Stimulated activated naive CD4-positive, alpha-beta T cell treated with Interleukin-2 at 50 U/mL for 16 hours (primary cell): ENCODE measurements at regions not wholly inside any gene's neighbourhood (a gene's known extent, or its start where the extent isn't known, plus 50 kb on each side); places are given as distances from the start of the nearest gene placed in this dataset.

Experiments
- DNase-seq: peaks from one replicate; lab custom pipeline; 2025; lab: John Stamatoyannopoulos, UW

- DNase-seq: no peak
Observed at GRCh38 chr6:14713008-14713960, 532.6 kb upstream of the JARID2 start.

DNA sequence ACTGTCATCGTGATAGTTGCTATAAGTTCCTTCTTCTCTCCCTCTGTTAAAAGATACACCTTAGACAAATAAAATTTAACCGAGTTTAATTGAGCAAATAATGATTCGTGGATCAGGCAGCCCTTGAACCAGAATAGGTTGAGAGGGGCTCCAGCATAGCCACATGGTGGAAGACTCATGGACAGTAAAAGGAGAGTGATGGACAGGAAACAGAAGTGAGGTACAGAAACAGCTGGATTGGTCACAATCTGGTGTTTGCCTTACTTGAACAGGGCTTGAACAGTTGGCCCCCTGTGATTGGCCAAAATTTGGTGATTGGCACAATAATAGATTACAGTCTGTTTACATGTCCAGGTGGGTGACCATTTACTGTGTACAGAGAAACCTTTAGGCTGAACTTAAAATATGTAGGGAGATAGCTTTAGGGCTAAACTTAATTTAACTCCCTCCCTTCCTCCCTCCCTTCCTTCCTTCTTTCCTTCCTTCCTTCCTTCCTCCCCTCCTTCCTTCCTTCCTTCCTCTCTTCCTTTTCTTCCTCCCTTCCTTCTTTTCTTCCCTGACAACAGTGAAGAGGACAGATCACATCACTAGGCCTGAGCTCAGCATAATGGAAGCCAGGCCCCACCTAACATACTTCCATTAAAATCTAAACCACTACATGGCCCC is 531.8 kb upstream of the JARID2 start:
- no peak for DNase-seq

DNA sequence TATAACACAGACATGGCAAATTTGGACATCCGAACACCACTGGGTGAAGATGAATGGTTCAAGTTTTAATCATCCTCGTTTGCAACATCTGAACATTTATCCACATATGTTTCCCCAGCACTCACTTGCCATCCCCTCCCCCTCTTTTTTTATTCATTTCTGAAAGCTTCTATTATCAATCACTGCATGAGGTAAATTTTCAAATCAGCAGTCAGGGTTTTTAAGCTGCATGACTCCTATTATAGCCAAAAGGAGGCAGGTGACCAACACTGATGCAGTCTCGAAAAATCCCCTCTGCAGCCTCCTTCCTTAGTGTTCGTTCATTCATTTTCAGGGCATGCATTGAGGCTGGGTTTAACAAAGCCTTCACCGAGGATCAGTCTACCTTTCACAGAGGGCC is 530.8 kb upstream of the JARID2 start:
- DNase-seq: no peak

- DNase-seq: no peak
Observed at GRCh38 chr6:14716499-14717146, 529.2 kb upstream of the JARID2 start.

GRCh38 chr6:14717307-14717706 is 528.6 kb upstream of the JARID2 start:
- no peak for DNase-seq

- DNase-seq: no peak
Observed at GRCh38 chr6:14718861-14719260, 527.0 kb upstream of the JARID2 start.

DNA sequence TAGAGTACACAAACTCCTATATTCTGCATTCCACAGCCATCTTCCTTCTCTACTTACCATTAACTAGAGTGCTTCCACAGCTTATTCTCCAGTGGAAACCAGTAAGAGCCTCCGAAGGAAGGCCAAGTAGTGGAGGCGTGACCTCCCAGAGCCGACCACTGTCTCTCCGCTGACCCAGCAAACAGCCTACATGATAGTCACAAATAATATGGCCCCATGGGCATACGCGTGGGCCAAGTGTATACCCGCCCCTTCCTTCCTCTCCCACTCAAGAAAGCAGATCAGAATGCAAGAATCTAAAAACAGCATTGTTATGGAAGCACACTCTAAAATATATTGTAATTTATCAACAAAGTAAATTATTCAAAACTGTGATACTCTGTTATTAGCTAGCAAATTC is 526.6 kb upstream of the JARID2 start:
- no peak for DNase-seq

GRCh38 chr6:14720411-14721102 is 525.3 kb upstream of the JARID2 start:
- DNase-seq: no peak

GRCh38 chr6:14721103-14721758 is 524.6 kb upstream of the JARID2 start:
- DNase-seq: no peak

DNA sequence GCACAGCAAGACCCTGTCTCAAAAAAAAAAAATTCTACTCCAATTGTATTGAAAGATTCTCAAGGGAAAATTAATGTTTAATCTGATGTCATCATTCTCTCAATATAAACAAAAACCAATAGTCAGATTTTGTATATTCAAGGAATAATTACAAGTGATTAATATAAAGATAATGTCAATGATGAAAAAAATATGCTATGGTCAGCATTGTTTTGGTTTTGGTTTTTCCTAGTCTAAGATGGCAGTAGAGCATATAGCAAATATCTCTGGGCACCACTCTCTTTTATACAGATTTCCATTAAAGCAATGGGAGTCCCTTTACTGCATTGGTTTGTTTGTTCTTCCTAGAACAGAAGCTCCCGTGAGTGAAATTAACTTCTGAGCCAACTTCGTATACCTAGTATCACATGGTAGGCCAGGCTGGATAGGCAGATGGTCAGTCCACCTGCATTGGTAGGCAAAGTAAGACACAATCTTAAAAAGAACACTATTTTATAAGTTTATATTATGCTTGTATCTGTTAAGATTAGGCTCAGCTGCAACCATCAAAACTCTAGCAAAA is 523.8 kb upstream of the JARID2 start:
- no peak for DNase-seq

- no peak for DNase-seq
Observed at GRCh38 chr6:14722704-14723103, 523.2 kb upstream of the JARID2 start.

DNA sequence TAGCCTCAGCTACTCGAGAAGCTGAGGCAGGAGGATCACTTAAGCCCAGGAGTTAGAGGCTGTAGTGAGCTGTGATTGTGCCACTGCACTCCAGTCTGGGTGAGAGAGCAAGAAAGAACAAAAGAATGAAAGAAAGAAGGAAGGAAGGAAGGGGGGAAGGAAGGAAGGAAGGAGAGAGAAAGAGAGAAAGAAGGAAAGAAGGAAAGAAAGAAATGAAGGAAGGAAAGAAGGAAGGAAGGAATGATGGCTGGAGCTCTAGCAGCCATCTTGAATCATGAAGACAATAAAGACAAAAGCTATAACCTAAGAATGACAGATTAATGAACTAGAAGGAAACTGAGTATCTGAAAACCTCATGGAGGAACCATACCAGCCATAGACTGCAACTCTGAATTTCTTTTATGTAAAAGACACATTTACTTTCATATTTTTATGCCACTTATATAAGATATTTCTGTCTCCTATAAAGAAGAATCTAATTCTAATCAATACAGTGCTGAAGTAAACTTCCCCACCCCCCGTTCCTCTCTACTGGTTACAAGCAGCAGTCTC is 522.3 kb upstream of the JARID2 start:
- DNase-seq: no peak

- no peak for DNase-seq
Observed at GRCh38 chr6:14724549-14724948, 521.3 kb upstream of the JARID2 start.

GRCh38 chr6:14726816-14727493 is 518.9 kb upstream of the JARID2 start:
- no peak for DNase-seq

DNA sequence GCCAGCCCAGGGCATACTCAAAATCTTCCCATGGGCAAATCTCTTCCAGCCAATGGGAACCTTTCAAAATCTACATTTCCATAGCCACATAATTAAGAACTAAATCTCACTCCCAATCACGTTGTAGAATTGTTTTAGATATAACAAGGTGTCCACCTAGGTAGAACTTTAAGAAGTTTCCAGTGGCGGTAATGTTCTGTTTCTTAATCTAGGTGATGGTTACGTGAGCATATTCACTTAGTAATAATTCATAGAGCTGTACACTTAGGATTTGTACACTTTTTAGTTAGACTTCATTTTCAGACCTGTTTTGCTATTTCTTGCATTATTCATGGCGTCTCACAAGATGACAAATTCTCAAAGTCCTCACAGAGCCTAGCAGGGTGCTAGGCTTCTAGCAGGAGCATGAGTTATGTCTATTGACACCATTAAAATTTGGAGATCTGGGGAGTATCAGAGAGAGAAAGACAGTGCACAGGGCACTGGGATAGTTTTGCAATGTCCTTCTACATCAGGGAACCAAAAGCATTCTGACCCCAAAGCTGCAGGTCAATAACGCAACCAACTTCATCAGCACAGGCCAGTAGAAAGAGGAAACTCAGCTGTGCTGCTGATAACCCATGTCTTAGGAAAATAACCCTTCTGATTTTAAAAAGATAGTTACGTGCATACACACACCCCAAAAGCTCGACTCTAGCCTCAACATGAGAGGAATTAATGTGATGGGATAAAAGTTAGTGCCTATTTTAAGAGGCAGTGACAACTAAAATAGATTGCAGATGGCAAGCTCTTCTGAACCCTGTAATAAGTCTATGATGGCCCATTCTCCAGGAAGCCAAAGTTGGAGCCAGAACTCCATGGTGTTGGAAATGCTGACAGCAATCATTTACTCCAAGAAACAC is 518.1 kb upstream of the JARID2 start:
- DNase-seq: no peak

- no peak for DNase-seq
Observed at GRCh38 chr6:14728396-14729024, 517.4 kb upstream of the JARID2 start.

DNA sequence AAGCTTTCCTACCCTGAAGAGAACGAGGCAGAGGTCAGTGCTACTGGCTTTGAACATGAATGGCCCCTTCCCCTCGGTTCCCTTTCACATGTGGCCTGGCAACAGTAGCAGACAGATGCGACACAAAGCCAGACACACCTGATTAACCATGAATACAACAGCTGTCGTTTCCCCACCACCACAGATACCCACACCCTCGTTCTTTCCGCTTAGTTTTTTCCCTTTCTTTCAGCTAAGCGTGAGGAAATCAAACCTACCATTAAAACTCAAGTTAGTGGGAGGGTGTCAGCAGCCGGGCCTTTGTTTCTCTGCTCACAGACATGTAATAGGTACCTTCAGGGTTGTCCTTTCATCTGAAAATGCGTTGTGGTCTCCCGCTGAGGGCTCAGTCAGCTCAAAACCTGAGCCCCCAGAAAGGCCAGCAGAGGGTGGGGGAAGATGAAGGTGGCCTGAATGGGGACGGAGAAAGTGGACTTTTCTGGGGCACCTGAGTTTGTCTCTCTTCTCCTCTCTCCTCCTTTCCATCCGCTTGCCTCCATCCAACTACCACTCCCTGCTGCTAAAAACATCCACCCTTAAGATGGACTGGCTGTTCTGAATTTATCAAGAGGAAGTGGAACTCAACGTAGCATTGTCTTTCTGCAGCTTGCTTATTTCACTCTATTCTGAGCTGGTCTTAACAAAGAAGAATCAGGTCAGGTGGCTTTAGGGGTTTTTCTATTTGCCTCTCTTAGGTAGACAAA is 516.6 kb upstream of the JARID2 start:
- DNase-seq: no peak

DNA sequence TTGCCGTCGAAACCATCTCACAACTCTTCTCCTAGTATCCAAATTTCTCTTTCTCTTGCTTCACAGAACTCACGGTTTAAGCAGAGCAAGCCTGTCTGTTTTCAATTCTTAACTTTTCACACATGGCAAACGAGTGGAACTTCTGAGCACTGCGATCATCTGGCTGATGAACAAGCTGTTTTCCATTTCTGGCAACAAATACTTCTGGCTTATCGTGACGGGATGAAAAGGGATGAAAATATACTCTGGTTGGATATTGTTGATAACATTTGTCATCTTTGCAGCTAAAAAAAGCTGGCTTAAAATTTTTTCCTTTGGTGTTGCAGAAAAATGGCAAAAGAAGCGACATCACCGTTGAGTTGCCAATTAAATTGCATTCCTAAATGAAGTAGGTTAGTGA is 515.2 kb upstream of the JARID2 start:
- DNase-seq: no peak
